GM19463 (cell line): ENCODE measurements at regions not wholly inside any gene's neighbourhood (a gene's known extent, or its start where the extent isn't known, plus 50 kb on each side); places are given as distances from the start of the nearest gene placed in this dataset.

Experiments used
- ATAC-seq: cut with Tn5 transposase; IDR thresholded peaks from one replicate; pipeline ENCODE4 v1.9.1; 2021; ENCODE audit warnings: mild to moderate bottlenecking, moderate library complexity; ENCODE audit not compliant: unreplicated experiment

DNA sequence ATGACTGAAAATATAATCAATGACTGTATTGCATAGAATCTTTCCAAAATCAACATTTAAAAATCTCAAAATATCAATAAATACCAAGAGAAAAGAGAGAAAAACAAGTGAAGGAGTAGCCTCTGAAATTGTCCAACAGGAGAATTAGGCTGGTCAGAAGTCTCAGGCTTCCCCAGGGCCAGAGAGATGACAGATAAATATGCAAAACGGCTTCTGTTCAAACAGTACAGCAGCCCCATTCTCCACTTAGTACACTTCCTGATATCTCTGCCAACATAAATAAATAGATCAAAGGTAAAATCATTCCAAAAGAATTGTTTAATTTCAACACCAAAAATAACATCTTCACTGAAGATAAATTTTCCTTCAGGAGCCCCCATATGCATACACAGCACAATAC lies 204.7 kb upstream of the GABRA2 start:
- ATAC-seq: no peak

DNA sequence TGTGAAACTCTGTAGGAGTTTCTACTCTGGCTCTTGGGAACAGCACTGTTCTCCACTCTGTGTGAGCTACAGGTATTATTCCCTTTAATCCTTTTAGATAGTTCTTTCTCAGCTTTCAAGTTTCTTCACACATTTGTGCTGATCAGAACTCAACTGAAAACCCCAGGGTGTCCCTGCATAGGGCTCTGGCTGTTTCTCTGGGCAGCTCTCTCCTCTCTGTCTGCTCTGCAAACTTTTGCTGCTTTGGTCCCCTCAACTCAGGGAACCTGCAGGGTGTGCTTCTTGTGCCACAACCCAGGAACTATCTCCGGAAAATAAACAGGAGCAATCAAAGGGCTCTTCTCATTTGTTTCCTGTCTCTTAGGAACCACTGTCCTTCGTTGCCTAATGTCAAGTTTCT lies 196.6 kb upstream of the GABRA2 start:
- ATAC-seq: no peak

- ATAC-seq: no peak
Observed at GRCh38 chr4:46581677-46582076, 191.7 kb upstream of the GABRA2 start.

- ATAC-seq: no peak
Observed at GRCh38 chr4:46554760-46555465, 165.0 kb upstream of the GABRA2 start.

- ATAC-seq: peak; percentile 64
Observed at GRCh38 chr4:46550471-46550870, 160.5 kb upstream of the GABRA2 start.

GRCh38 chr4:46549125-46549524 lies 159.2 kb upstream of the GABRA2 start:
- no peak for ATAC-seq

DNA sequence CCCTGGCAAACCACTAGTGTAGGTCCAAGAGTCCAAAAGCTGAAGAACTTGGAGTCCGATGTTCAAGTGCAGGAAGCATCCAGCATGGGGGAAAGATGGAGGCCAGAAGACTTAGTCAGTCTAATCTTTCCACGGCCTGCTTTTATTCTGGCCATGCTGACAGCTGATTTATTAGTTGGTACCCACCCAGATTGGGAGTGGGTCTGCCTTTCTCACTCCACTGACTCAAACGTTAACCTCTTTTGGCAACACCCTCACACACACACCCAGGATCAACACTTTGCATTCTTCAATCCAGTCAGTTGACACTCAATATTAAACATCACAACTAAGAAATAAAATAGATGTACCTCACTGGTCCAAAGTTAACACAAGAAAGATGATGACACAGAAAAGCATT lies 134.8 kb upstream of the GABRA2 start:
- no peak for ATAC-seq

- ATAC-seq: no peak
Observed at GRCh38 chr4:46520361-46520760, 130.4 kb upstream of the GABRA2 start.

GRCh38 chr4:46515940-46516339 lies 126.0 kb upstream of the GABRA2 start:
- ATAC-seq: no peak

- ATAC-seq: no peak
Observed at GRCh38 chr4:46508216-46508615, 118.3 kb upstream of the GABRA2 start.

- ATAC-seq: no peak
Observed at GRCh38 chr4:46506876-46507275, 116.9 kb upstream of the GABRA2 start.

GRCh38 chr4:46505131-46505530 lies 115.2 kb upstream of the GABRA2 start:
- no peak for ATAC-seq

- ATAC-seq: no peak
Observed at GRCh38 chr4:46503739-46504138, 113.8 kb upstream of the GABRA2 start.

DNA sequence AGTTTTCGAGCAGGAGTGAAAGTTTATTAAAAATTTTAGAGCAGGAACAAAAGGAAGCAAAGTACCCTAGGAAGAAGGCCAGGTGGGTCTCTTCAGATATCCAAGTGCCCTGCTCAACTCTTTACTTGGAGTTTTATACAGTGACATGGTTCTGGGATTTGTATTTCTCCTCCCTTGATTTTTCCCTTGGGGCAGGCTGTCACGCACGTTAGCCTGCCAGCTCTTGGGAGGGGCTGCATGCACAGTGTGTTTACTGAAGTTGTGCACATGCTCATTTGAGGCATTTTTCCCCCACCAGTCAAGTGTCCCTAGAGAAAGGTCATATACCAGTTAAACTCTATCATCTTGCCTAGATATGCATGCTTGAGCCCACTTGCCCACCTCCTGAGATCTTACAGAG lies 102.5 kb upstream of the GABRA2 start:
- ATAC-seq: no peak

DNA sequence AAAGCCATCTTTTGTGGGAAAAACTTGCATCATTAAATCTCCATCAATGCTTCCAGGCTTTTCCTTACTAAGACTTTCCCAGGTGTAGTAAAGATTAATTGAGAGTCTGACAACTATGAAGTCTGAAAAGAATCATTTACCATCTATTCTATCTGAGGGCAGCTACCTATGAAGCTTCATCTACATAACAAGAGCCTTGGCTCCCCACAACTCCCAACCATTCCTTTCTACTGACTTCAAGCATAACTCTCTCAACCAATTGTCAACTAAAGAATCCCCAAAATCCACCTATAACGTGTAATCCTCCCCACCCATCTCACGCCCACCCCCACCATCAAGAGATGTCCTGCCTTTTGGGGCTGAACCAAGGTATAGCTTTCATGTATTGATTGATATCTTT lies 101.5 kb upstream of the GABRA2 start:
- no peak for ATAC-seq

GRCh38 chr4:46484881-46485280 lies 95.0 kb upstream of the GABRA2 start:
- ATAC-seq: no peak

GRCh38 chr4:46462733-46463132 lies 72.8 kb upstream of the GABRA2 start:
- no peak for ATAC-seq

- ATAC-seq: no peak
Observed at GRCh38 chr4:46459308-46459707, 69.4 kb upstream of the GABRA2 start.

GRCh38 chr4:46450556-46450955 lies 60.6 kb upstream of the GABRA2 start:
- ATAC-seq: no peak

- no peak for ATAC-seq
Observed at GRCh38 chr4:46445710-46446314, 55.9 kb upstream of the GABRA2 start.

GRCh38 chr4:46444318-46445000 lies 54.5 kb upstream of the GABRA2 start:
- no peak for ATAC-seq

GRCh38 chr4:46442963-46443362 lies 53.0 kb upstream of the GABRA2 start:
- ATAC-seq: no peak
